ENCODE measurements at regions not wholly inside any gene's neighbourhood (a gene's known extent, or its start where the extent isn't known, plus 50 kb on each side); places are given as distances from the start of the nearest gene placed in this dataset.

DNA sequence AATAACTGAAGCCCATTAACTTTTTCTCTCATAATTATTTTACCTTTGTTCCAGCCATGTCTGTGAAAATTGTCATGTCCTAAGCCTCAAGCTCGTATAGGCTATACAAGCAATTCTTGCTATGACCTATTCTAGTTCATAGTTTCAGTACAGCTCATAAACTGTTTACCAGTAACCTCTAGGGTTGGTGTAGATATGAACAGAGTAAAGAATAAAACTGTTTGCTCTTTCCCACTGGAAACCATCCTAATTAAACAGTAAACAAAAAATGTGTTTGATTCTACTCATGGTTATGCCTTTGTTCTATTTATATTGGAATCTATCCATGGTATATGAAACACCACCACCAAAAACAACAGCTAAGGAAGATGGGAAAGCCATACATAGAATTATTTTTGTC, 1444.0 kb upstream of the PCDH7 start:
- Mint-ChIP-seq H3K27ac (ENCODE audit: low read depth) (no peak overlapping the region), H3K4me1 (no peaks in the 10 kb centered on the region), H3K4me3 (no peak overlapping the region), H3K36me3 (ENCODE audit: insufficient read depth) (no peaks in the 10 kb centered on the region), H3K9me3 (peaks cover 24% of the 10 kb centered on the region), H3K27me3 (no peaks in the 10 kb centered on the region)
- no peak for DNase-seq (ENCODE audit: low spot score in 2 of 2)
- no peak for ATAC-seq (replicated peaks; ENCODE audit: extremely low read depth, poor library complexity, severe bottlenecking)

DNA sequence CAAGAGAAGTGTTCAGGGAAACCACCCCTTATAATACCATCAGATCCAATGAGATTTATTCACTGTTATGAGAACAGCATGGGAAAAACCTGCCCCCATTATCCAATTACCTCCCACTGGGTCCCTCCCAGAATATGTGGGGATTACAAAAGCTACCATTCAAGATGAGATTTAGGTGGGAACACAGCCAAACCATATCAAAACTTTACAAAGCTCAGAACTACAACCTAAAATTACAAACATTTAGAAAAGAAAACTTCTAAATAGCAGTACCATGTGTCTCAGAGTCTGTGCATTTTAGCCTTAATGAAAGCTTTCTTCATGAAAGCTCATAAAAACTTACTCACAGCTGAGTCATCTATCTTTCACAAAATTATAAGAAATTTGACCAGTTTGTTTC, 1442.8 kb upstream of the PCDH7 start:
- Mint-ChIP-seq H3K9me3 (peaks cover 19% of the 10 kb centered on the region), H3K27me3 (no peaks in the 10 kb centered on the region), H3K27ac (ENCODE audit: low read depth) (no peak overlapping the region), H3K36me3 (ENCODE audit: insufficient read depth) (peaks cover 1% of the 10 kb centered on the region), H3K4me1 (no peaks in the 10 kb centered on the region), H3K4me3 (no peak overlapping the region)
- ATAC-seq (replicated peaks; ENCODE audit: extremely low read depth, poor library complexity, severe bottlenecking), result no peak
- DNase-seq (ENCODE audit: low spot score in 2 of 2), result no peak

DNA sequence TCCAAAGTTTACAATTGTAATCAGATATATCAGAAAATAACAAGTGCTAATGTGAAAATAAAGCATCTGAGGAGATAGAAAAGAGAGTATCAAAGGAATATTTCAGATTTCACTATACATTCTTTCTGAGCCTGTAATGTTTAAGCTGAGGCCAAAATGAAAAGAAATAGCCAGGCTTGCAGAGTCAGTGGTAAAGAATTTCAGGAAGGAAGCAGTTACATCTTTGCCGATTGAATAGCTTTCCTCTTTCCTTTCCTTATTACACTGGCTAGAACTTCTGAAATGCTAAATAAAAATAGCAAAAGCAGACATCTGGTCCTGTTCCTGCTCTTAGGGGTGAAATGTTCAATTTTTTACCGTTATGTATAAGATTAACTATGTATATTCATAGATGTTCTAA, 1441.6 kb upstream of the PCDH7 start:
- ATAC-seq (replicated peaks; ENCODE audit: extremely low read depth, poor library complexity, severe bottlenecking), result no peak
- H3K27me3 Mint-ChIP-seq, result no peaks in the 10 kb centered on the region
- H3K4me3 Mint-ChIP-seq, result no peak overlapping the region
- DNase-seq (ENCODE audit: low spot score in 2 of 2), result no peak
- H3K27ac Mint-ChIP-seq (ENCODE audit: low read depth), result no peak overlapping the region
- peaks cover 19% of the 10 kb centered on the region for H3K9me3 Mint-ChIP-seq
- H3K4me1 Mint-ChIP-seq, result no peaks in the 10 kb centered on the region
- H3K36me3 Mint-ChIP-seq (ENCODE audit: insufficient read depth), result peaks cover 1% of the 10 kb centered on the region

- ATAC-seq (replicated peaks; ENCODE audit: extremely low read depth, poor library complexity, severe bottlenecking), result no peak
- Mint-ChIP-seq H3K27ac (ENCODE audit: low read depth) (no peak overlapping the region), H3K4me3 (no peak overlapping the region), H3K9me3 (peaks cover 8% of the 10 kb centered on the region), H3K36me3 (ENCODE audit: insufficient read depth) (no peaks in the 10 kb centered on the region), H3K4me1 (no peaks in the 10 kb centered on the region), H3K27me3 (no peaks in the 10 kb centered on the region)
- no peak for DNase-seq (ENCODE audit: low spot score in 2 of 2)
Measured at GRCh38 chr4:29289118-29289517, 1431.1 kb upstream of the PCDH7 start.

DNA sequence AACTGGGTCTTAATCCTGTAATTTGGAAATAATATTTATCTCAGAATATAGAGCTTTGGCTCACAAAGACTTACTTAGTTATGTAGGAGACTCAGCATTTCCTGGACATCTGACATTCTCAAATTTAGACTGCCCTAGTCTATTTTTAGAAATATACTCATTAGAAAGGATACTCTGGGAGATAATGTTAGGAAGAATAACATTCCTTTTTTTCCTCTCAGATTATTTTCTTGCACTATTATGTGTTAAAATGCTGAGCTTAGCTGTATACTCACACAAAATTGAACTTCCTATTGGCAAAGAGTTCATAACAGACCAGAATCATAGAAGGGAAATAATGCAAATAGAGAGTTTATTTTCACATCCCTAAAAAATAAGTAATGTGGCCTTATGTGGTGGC, 1424.9 kb upstream of the PCDH7 start:
- no peak for ATAC-seq (replicated peaks; ENCODE audit: extremely low read depth, poor library complexity, severe bottlenecking)
- DNase-seq (ENCODE audit: low spot score in 2 of 2), result no peak
- H3K27me3 Mint-ChIP-seq, result no peaks in the 10 kb centered on the region
- H3K27ac Mint-ChIP-seq (ENCODE audit: low read depth), result no peak overlapping the region
- peaks cover 10% of the 10 kb centered on the region for H3K9me3 Mint-ChIP-seq
- no peaks in the 10 kb centered on the region for H3K36me3 Mint-ChIP-seq (ENCODE audit: insufficient read depth)
- H3K4me1 Mint-ChIP-seq, result no peaks in the 10 kb centered on the region
- H3K4me3 Mint-ChIP-seq, result no peak overlapping the region

- H3K27me3 Mint-ChIP-seq, result no peaks in the 10 kb centered on the region
- DNase-seq (ENCODE audit: low spot score in 2 of 2) (no peak), ATAC-seq (replicated peaks; ENCODE audit: extremely low read depth, poor library complexity, severe bottlenecking) (no peak)
- H3K27ac Mint-ChIP-seq (ENCODE audit: low read depth), result no peak overlapping the region
- H3K4me3 Mint-ChIP-seq, result no peak overlapping the region
- no peaks in the 10 kb centered on the region for H3K4me1 Mint-ChIP-seq
- no peaks in the 10 kb centered on the region for H3K36me3 Mint-ChIP-seq (ENCODE audit: insufficient read depth)
- peaks cover 13% of the 10 kb centered on the region for H3K9me3 Mint-ChIP-seq
Measured at GRCh38 chr4:29304595-29304994, 1415.6 kb upstream of the PCDH7 start.

DNA sequence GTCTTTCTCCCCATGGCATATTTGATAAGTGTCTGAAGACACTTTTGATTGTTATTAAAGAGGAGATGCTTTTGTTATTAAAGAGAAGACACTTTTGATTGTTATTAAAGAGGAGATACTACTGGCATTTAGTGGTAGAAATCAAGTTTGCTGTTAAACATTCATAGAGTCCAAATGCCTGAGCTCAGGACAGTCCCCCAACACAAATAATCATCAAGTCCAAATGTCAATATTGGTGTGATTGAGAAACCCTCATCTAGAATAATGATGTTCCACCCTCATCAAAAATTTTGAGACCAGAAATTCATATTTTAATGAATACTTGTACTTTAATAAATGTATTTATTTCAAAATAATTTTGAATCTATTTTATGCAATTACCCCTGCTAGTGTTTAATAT, 1412.9 kb upstream of the PCDH7 start:
- H3K4me1 Mint-ChIP-seq, result no peaks in the 10 kb centered on the region
- H3K9me3 Mint-ChIP-seq, result peaks cover 17% of the 10 kb centered on the region
- no peaks in the 10 kb centered on the region for H3K27me3 Mint-ChIP-seq
- H3K36me3 Mint-ChIP-seq (ENCODE audit: insufficient read depth), result no peaks in the 10 kb centered on the region
- ATAC-seq (replicated peaks; ENCODE audit: extremely low read depth, poor library complexity, severe bottlenecking), result no peak
- no peak overlapping the region for H3K4me3 Mint-ChIP-seq
- H3K27ac Mint-ChIP-seq (ENCODE audit: low read depth), result no peak overlapping the region
- DNase-seq (ENCODE audit: low spot score in 2 of 2), result no peak

DNA sequence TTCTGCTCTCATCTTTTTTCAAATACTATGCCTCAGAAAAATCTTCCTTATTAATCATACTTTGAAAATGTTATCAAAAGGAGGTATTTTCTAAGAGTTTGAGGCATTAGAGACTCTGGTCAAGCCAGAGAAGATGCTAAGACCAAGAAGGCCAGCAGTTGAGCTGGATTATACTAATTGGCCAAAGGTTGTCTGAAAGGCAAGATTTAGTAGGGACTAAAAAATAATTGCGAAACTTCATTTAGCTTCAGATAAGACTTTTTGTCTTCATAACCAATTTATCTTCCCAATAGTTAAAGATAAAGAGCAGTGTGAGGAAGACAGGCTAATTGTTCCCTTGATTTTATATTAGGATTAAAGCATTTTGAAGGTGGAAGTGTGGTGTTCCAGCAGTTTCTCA, 1412.4 kb upstream of the PCDH7 start:
- ATAC-seq (replicated peaks; ENCODE audit: extremely low read depth, poor library complexity, severe bottlenecking) (no peak), DNase-seq (ENCODE audit: low spot score in 2 of 2) (no peak)
- Mint-ChIP-seq H3K4me1 (no peaks in the 10 kb centered on the region), H3K9me3 (peaks cover 18% of the 10 kb centered on the region), H3K27ac (ENCODE audit: low read depth) (no peak overlapping the region), H3K4me3 (no peak overlapping the region), H3K36me3 (ENCODE audit: insufficient read depth) (no peaks in the 10 kb centered on the region), H3K27me3 (no peaks in the 10 kb centered on the region)

GRCh38 chr4:29309050-29309449, 1411.1 kb upstream of the PCDH7 start:
- no peak for ATAC-seq (replicated peaks; ENCODE audit: extremely low read depth, poor library complexity, severe bottlenecking)

DNA sequence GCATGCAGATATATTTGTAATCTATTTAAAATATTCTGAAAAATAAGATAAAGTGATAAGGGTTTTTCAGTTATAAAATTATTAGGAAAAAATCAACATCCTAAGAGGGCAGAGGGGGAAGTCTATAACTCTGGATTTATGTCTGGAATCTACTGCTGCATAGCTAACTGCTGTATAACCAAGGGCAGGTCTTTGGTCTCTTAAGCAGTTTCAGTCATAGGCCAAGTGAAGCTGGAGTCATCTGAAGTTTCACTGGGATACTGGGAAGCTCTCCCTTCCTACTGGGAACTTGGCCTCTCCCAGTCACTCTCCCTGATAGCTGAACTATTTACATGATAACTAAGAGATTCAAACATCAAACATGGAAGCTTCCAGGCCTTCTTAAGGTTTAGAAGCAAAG, 1409.9 kb upstream of the PCDH7 start:
- no peaks in the 10 kb centered on the region for H3K36me3 Mint-ChIP-seq (ENCODE audit: insufficient read depth)
- no peak overlapping the region for H3K27ac Mint-ChIP-seq (ENCODE audit: low read depth)
- no peak for ATAC-seq (replicated peaks; ENCODE audit: extremely low read depth, poor library complexity, severe bottlenecking)

More at GRCh38 chr4:29309050-29309449, 1411.1 kb upstream of the PCDH7 start:
- no peak overlapping the region for H3K27ac Mint-ChIP-seq (ENCODE audit: low read depth)
- peaks cover 18% of the 10 kb centered on the region for H3K9me3 Mint-ChIP-seq
- no peaks in the 10 kb centered on the region for H3K4me1 Mint-ChIP-seq
- H3K4me3 Mint-ChIP-seq, result no peak overlapping the region
- H3K36me3 Mint-ChIP-seq (ENCODE audit: insufficient read depth), result no peaks in the 10 kb centered on the region
- no peaks in the 10 kb centered on the region for H3K27me3 Mint-ChIP-seq
- no peak for DNase-seq (ENCODE audit: low spot score in 2 of 2)

GRCh38 chr4:29311247-29311646, 1408.9 kb upstream of the PCDH7 start:
- no peak for DNase-seq (ENCODE audit: low spot score in 2 of 2)
- no peak for ATAC-seq (replicated peaks; ENCODE audit: extremely low read depth, poor library complexity, severe bottlenecking)
- Mint-ChIP-seq H3K36me3 (ENCODE audit: insufficient read depth) (no peaks in the 10 kb centered on the region), H3K4me1 (no peaks in the 10 kb centered on the region), H3K4me3 (no peak overlapping the region), H3K27me3 (no peaks in the 10 kb centered on the region), H3K27ac (ENCODE audit: low read depth) (no peak overlapping the region), H3K9me3 (peaks cover 18% of the 10 kb centered on the region)

More for the DNA sequence above, 1409.9 kb upstream of the PCDH7 start:
- no peak for DNase-seq (ENCODE audit: low spot score in 2 of 2)
- Mint-ChIP-seq H3K4me1 (no peaks in the 10 kb centered on the region), H3K27me3 (no peaks in the 10 kb centered on the region), H3K9me3 (peaks cover 18% of the 10 kb centered on the region), H3K4me3 (no peak overlapping the region)

DNA sequence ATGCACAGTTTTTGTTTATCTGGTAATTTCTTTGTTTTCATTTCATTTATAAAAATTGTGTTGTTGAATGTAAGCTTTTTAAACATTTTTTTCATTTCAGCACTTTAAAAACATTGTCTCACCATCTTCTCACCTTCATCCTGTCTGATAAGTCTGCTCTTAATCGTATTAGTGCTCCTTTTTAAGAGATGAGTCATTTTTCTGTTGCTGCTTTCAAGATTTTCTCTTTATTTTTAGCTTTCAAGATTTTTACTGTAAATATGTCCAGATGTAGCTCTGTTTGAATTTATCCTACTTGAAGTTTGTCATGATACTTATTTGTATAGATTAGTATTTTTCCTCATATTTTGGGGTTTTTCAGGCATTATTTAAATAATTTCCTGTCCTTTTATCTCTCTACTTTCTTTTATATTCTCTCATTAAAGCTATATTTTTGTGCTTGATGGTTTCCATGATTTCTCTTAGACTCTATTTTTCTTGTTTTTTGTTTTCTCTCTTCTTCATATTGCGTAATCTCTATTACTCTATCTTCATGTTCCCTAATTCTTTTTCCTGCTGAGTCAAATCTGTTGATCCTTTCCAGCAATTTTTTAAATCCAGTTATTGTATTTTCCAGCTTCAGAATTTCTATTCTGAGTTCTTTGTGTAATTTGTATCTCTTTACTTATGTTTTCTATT, 1400.4 kb upstream of the PCDH7 start:
- Mint-ChIP-seq H3K4me3 (no peak overlapping the region), H3K9me3 (peaks cover 14% of the 10 kb centered on the region), H3K4me1 (no peaks in the 10 kb centered on the region), H3K27me3 (no peaks in the 10 kb centered on the region), H3K27ac (ENCODE audit: low read depth) (no peak overlapping the region), H3K36me3 (ENCODE audit: insufficient read depth) (no peaks in the 10 kb centered on the region)
- DNase-seq (ENCODE audit: low spot score in 2 of 2) (no peak), ATAC-seq (replicated peaks; ENCODE audit: extremely low read depth, poor library complexity, severe bottlenecking) (no peak)

- H3K9me3 Mint-ChIP-seq, result peaks cover 17% of the 10 kb centered on the region
- no peaks in the 10 kb centered on the region for H3K27me3 Mint-ChIP-seq
- H3K27ac Mint-ChIP-seq (ENCODE audit: low read depth), result no peak overlapping the region
- no peaks in the 10 kb centered on the region for H3K4me1 Mint-ChIP-seq
- ATAC-seq (replicated peaks; ENCODE audit: extremely low read depth, poor library complexity, severe bottlenecking) (no peak), DNase-seq (ENCODE audit: low spot score in 2 of 2) (no peak)
- no peak overlapping the region for H3K4me3 Mint-ChIP-seq
- no peaks in the 10 kb centered on the region for H3K36me3 Mint-ChIP-seq (ENCODE audit: insufficient read depth)
Measured at GRCh38 chr4:29320947-29321620, 1399.1 kb upstream of the PCDH7 start.
